ENCODE measurements at regions not wholly inside any gene's neighbourhood (a gene's known extent, or its start where the extent isn't known, plus 50 kb on each side); places are given as distances from the start of the nearest gene placed in this dataset.
"Not testable (repeated sequence)": the region's sequence is repeated elsewhere in the genome, so short reads cannot be mapped to it uniquely, and the experiment has no call there.

GRCh38 chr7:81833401-81833800, 63.6 kb upstream of the HGF start:
- DNase-seq, result no peak

GRCh38 chr7:81831883-81832282, 62.0 kb upstream of the HGF start:
- DNase-seq, result no peak

- not testable (repeated sequence) for DNase-seq
Measured at GRCh38 chr7:81829511-81829910, 59.7 kb upstream of the HGF start.

- no peak for DNase-seq
Measured at GRCh38 chr7:81822811-81823210, 53.0 kb upstream of the HGF start.

- DNase-seq, result no peak
Measured at GRCh38 chr7:81819861-81820260, 50.0 kb upstream of the HGF start.

All from dermis blood vessel endothelial cell (primary cell).